Stimulated activated CD4-positive, alpha-beta T cell treated with anti-CD3 and anti-CD28 coated beads, Interleukin-4, amount 100 ng/mL, for 48 hours (primary cell): ENCODE measurements at regions not wholly inside any gene's neighbourhood (a gene's known extent, or its start where the extent isn't known, plus 50 kb on each side); places are given as distances from the start of the nearest gene placed in this dataset.

Experiments used
- DNase-seq, 2 donors: peaks; one replicate each; pipeline ENCODE4 v3.0.0-alpha.2; 2020; ENCODE audit warnings: low read depth in 2 of 2

DNA sequence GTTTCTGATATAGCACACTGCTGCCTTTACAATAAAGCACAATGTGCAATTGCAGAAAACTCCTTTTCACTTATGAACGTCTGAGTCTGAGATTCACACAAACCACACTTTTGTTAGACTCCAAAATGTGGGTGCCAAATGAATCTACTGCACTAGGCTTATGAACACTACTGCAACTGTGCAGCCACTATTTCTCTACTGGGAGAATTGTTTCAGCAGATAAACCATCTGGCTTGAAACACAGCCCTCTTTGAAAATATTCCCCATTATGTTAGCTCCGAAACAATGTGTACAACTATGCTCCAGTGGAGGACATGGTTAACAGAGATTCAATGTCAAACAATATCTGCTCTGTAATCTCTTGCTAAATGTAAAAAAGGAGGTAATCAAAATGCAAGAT, 188.7 kb upstream of the ZEB2 start:
- DNase-seq: no peak

DNA sequence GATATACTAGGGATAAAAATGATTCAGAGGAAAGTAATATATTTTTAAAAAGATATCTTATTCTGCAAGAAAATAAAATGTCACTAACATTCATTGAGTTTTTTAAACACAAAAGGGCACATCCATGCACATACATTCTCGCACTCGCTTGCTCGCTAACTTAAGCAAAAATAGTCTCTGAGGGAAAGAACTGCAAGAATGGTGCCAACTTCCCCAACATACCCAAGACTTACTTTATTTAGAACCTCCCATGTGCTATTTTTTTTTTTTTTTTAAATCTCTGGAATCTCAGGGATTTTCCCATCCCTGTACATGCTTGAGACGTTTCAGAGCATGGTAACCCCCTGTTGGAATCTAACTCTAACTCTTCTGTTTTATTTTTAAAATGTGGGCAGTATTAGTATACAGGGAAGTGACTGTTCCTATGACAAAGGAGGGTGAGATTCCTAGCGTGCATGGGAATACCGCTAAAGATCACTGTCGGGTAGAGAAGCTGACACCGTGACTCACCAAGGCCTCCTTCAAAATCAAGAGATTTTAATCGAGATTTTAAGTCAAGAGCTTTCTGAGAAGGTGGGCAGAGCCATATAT, 187.9 kb upstream of the ZEB2 start:
- DNase-seq: no peak

DNA sequence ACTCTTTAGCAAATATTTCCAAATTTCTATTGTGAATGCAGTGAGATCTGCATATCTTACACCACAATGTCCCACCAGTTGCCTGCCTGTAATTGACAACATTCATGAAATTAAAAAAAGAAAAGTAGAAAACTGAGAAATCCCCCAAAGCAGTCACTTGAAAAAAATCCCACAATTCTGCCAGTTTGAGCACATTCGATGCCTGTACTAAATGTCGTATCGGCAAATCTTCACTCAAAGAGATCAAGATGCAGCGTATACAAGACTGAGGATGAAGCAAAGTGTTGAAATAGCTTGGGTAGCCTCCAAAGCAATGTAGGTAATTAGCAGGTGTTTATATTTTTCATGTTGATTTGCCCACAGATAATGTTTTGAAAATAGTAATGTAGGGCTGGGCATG, 186.7 kb upstream of the ZEB2 start:
- no peak for DNase-seq

DNA sequence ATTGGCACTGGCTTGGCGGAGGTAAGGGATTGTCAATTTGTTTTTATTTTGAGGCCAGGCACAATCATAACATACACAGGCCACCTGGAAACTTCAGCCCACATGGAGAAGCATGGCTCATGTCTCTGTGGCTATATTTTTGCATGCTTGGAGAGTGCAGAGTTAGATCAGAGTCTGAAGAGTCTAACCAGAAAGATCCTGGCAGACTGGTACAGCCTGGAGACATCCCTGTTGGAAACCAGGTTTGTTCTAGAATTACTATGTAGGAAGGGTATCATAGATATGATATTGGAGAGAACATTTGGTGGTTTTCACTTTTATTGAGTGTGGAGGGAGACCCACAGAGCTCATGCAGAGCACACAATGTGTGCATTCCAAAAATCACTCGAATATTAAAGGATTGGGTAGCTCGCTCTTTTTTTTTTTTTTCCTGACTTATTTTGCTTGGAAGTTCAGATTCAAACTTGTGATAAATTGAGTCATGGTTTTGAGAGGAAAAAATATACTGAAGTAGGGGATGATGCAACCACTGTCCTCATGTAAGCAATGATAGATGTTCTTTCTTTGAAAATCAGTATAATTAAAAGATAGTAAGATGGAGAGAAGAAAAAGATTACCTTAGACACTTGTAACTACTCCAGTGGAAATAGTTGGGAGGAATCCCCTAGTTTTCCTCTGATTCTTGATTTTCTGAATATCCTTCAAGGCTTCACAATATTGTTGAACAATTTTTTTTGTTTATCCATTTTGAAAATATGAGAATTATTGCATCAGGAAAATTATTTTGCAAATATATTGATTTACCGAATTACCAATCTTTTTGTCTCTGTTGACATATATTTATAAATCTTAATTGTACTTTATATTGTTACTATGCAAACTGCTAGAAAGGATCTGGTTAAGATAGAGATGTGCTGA, 185.7 kb upstream of the ZEB2 start:
- no peak for DNase-seq

DNA sequence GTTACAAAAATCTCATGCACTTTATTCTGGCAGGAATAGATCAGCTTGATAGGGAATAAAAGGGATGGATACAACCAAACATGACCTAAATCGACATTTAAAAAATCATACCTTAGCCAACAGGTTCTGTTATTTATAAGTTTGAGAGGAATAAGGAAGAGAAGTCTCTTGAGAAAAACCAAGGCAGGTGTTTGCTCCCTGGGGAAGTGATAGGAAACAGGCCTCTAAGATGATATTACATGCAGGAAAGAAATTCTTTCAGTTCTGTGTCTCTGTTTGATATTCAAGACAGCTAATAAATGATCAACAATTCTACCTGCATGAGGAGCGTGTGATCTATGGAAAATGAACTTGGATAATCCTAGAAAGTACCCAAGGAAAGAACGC, 184.8 kb upstream of the ZEB2 start:
- DNase-seq: no peak

DNA sequence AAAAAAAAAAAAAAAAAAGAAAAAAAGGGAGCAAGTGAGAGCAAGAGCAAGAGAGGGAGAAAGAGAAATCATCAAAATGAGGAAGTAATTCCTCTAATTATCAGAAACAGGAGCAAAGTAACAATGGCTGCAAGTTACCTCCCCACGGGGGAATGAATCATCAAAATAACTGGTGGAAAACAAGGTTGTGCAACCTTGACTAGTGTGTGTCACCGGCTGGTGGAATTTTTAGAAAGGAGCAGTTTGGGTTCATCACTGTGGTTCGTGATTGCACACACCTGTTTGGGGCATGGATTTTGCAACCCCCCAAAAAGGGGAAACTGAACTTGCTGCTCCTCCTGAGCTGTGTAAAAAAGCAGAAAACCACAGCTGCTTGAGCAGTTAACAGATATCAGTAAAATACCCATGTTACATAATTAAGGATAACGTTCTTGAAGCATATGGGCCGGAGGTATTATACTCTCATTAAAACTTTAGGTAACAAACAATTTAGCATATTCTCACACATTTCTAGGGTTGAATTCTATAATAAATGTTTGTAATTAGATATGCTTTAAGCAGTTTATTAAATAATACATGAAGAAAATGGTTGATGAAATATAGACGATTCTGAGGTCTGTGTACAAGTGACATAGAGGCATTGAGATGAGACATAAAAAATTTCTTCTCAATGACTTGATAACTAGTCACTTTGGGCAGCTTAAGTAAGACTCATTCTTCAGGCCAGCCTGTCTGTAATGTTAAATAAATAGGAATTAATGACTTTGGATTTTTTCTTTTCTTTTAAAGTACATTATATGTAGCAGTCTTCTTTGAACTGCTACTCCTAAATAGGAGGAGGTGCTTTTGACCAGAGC, 184.2 kb upstream of the ZEB2 start:
- no peak for DNase-seq

DNA sequence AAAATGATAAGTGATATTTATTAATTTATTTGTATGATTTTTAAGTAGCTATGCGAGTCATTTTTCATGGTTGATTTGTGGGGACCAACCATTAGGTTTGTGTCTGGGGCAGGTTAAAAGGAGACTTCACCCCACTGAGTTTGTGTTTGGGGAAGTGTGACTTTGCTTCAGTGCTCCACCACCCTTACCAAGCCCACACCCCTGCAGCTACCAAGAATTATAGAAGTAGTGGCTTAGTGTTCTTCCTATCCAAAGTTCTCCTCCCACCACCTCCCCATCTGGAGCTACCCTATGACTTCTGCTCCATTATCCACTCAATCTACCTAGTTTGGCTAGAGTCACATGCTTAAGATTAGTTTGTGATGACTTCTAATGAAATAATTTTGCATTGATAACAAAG, 182.1 kb upstream of the ZEB2 start:
- DNase-seq: no peak

DNA sequence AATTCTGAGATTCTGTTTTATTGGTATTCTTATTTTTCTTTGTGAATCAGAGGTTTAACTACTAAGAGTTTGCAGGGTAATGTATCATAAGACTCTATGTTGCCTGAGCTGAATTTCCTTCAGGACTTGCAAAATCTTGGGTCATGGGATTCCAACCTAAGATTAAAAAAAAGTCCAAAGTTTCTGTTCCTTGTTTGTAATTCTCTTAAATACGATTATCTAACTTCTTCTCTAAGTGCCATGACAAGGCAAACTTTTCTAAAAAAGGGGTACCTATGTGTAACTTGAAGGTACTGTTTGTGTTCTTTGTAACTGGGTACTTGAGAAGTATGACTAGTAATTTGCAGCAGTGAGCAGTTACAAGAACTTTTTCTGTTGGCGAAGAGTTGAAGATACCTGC, 181.3 kb upstream of the ZEB2 start:
- DNase-seq: no peak

DNA sequence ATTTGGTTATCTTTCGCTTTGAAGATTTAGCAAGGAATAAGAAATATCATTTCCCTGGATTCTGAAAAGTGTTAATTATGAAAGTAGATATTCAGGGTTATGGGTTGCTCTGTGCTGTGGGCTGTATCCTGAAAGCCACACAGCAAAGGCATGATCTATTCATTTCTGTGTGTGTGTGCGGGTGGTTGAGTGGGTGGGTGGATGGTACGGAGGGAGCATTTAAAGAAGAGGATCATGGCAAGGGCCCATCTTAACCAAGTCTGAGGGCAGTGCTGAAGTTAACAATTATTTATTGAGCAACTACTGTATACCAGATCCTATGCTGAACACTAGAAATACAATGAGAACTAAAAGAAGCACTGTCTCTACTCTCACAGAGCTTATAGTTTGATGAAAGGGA, 178.2 kb upstream of the ZEB2 start:
- no peak for DNase-seq

DNA sequence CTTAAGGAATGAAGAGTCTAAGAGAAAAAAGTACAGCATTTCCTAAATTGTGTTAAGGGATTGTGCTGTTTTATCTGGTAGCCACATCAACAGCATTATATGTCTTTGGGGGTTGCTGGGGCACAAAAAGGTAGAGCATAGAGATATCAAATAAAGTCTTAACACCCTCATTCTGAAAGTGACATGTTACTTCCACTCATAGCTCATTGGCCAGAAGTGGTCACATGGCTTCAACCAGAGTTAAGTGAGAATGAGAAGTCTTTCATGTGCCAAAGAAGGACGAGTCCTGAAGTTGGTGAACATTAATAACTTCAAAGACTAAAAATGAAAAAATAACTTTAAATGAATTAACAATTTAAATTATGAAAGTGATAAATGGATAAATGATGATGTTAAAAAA, 175.7 kb upstream of the ZEB2 start:
- DNase-seq: no peak

DNA sequence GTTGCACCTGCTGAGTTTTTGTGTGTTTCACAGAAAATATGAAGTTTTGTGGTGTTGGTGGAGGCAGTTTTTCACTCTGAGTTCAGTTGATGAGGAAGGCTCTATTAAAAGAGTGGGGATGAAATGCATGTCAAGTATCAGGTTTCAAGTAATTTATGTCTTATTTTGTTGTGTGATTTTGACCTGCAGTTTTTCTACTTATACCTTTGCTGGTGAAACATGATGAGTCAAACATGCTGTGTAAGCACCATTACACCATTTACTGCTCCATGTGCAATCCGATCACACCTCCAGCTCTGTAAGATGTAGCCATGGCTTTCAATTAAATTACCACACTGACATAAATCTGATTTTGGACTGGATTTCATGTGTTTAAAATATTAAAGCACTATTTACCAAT, 174.5 kb upstream of the ZEB2 start:
- DNase-seq: no peak

DNA sequence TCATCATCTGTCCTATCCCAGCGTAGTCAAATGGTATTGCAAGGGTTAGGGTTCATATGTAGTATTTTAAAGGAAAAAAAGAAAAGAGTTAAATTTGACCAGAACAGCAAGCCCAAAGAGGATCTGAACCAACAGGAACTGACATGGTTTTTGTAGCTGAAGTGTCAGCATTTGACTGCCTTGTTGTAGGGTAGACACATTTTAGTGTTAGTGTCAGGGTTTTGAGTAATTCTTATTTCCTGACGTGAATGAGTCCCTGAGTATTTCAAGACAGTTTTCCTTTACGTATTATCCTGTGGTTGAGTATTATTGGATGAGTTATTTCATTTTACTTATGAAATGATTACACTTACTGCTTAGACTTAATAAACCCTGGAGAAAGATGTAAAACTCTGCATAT, 173.3 kb upstream of the ZEB2 start:
- DNase-seq: no peak

DNA sequence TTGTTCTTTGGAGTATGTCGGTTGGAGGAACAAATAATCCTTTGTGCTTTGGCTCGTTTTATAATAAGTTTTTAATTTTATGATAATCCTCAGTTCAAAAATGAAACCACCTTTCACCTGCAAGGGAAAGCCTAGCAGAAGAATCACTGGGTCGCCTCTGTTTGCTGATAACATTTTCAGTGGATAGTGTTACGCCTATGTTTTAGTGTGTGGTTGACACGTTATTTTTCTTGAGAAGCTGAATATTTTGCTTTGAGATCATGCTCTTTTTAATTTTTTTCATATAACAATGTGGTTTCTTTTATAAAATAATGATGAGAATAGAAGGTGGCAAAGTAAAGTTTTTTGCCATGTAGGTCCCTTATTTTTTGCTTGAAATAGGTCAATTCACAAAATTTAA, 172.7 kb upstream of the ZEB2 start:
- no peak for DNase-seq

DNA sequence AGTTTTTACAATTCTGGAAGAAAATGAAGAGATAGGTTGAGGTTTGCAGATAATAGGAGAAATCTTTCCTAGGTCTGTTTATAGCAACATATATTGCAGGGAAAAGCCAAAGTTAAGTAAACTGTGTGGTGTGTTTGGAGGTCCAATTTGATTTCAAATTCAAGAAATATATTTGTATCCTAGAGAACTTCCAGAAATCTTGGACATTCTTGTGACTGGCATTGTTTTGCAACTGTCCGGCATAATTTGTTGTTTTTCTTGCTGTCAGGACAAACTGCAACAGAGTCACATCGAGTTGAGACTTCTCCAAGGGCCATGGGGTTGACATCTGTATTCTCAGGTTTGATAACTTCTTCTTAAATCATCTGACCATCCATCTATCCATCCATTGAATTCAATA, 170.9 kb upstream of the ZEB2 start:
- no peak for DNase-seq

DNA sequence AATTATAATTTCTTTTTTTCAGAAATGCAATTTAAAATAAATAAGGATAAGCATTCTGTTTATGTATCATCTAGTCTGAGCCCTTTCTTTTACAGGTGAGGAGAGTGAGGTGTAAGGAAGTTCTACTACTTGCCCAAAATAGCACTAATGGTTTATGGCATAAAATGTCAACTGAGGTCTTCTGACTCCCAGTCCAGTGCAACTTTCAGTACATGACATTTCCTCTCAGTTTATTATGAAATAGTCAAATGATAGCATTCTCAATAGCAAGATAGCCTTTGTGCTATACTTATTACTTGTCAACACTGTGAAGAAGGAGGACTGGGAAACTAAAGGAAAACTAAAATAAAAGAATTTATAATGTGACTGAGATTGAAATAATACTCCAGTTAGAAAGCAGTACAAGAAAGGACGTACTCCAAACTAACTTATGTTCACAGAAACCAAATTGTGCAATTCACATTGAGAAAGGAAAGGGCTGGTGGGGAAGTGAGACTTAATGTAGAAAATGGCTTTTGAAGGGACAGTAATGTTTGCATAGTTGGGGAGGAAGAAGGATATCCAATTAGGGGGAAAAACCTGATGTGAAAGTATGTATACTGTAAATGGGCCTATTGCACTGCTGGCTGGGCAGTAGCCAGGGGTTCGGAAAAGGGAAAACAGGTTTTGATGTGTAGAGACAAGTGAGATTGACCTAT, 166.7 kb upstream of the ZEB2 start:
- no peak for DNase-seq

DNA sequence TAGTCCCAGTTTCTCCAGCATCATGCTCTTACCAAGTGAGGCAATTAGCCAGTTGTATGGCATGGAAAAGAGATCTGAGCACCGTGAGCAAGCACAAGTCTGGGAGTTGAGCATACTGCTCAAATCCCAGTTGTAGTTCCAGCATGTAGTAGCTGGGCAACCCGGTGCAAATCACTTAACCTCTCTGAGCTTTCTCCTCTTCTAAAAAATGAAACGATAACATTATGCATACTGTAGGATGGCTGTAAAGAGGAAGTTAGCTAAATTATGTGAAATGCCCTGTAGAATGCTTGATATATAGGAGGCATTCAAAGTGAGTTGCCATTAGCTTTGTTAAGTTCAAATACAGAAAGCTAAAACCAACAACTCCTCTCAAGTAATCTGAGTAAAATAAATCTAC, 164.0 kb upstream of the ZEB2 start:
- DNase-seq: no peak

DNA sequence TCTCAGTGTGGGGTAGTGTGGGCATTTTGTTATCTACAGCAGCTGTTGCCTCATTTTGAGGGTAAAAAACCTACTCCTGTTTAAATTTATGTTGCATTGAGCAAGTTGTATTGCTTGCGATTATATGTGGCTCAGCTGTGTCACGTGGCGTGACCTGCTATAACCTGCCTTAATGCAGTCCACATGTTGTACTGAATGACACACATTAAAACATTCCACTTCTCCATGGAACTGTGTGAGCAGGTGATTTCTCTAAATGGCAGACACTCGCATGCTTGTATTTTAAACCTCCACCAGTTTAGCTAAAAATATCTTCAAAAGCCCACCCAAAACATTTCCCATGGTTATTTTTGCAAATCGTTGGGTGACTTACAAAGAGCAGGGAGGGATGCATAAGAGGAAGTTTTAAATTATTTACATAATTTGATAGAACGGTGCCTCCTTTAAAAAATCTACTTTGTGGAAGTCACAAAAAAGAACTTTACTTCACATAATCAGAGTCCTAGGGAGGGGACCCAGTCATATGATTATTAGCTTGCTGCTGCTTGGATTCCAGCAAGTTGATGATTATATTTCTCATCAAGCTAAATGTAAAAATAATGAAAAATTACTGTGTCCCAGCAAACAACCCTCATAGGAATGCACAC, 163.3 kb upstream of the ZEB2 start:
- DNase-seq: no peak

DNA sequence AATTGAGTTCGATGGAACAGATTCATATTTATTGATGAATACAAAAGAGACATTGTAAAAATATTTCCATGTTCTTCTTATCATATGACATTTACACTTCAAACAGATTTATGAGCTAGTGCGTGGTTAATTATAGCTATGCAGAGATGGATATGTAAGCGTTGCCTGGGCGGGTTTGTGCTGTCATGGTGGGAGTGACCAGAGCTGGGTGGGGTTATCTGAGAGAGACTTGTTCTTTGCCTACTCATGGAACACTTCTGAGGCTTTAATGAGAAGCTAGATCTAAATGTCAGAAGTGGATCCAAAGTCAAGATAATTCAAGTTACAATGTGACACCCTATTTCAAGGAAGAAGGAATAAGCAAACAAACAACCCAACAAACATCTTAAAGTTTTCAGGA, 162.3 kb upstream of the ZEB2 start:
- no peak for DNase-seq

DNA sequence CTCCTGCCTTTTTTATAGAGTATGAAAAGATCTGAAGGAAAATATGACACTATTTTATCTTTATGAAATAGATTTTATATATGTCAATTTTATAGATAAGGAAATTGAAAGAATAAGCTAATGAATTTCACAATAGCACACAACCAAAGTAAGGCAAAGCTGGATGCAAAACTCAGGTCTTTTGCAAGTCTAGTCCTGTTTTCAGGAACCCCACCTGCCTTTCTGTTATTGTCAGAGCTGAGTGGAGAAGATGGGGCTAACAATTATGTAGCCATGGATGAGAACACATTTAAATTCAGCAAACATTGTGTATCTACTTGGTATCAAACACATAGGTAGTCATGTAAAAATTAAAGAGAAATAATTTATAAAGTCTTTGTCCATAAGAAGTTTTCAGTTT, 161.5 kb upstream of the ZEB2 start:
- no peak for DNase-seq

DNA sequence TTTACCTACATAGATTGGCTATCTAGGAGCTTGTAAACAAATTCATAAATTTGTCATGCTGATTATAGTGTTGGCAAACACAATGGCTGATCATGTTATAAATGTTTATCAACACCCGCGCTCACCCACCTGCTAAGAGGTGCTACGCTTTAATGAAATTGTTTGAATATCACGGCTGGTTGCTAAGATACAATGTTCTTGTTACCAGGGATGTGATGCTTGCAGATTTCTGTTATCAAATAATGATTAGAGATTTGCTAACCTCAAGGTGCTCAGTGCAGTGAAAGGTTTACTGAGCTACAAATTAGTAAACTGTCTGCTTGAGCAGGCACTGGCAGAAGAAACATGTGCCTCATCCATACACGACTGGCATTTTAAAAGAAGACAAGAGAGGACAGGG, 160.0 kb upstream of the ZEB2 start:
- DNase-seq: no peak

DNA sequence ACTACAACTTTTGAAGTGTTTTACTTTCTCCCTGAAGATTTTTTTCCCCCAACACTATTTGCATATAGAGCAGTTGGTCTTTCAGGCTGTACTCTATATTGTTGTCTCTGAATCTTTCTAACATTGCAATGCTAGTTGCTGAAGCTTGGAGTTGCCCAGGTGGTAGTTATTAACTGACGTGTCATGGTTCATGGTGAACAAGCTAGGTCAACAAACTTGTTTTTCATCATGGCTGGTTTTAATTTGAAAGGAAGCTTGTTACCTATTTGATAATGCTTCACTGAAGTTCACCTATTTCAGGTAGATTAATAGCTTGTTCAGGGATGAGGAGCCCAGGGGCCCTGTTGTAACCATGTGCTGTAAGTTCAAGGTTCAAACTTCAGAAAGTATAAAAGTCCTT, 158.8 kb upstream of the ZEB2 start:
- no peak for DNase-seq

DNA sequence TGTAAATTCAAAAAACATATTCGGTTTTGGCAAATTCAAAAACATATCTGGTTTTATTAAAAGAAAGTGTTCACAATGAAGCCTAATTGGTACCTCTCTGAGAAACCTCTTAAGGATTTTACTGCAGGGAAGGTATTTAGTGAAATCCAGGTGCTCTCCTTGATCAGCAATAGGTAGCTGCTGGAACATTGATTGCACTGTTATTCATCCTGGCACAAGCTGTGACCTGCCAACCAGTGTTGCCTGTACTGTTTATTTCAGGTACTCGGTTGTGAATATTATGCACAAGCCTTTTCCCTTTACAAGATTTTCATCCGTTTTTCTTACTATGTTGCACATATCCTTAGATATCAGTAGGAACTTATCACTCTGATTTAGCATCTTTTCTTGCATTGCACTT, 155.8 kb upstream of the ZEB2 start:
- no peak for DNase-seq
